ENCODE measurements at regions not wholly inside any gene's neighbourhood (a gene's known extent, or its start where the extent isn't known, plus 50 kb on each side); places are given as distances from the start of the nearest gene placed in this dataset.

DNA sequence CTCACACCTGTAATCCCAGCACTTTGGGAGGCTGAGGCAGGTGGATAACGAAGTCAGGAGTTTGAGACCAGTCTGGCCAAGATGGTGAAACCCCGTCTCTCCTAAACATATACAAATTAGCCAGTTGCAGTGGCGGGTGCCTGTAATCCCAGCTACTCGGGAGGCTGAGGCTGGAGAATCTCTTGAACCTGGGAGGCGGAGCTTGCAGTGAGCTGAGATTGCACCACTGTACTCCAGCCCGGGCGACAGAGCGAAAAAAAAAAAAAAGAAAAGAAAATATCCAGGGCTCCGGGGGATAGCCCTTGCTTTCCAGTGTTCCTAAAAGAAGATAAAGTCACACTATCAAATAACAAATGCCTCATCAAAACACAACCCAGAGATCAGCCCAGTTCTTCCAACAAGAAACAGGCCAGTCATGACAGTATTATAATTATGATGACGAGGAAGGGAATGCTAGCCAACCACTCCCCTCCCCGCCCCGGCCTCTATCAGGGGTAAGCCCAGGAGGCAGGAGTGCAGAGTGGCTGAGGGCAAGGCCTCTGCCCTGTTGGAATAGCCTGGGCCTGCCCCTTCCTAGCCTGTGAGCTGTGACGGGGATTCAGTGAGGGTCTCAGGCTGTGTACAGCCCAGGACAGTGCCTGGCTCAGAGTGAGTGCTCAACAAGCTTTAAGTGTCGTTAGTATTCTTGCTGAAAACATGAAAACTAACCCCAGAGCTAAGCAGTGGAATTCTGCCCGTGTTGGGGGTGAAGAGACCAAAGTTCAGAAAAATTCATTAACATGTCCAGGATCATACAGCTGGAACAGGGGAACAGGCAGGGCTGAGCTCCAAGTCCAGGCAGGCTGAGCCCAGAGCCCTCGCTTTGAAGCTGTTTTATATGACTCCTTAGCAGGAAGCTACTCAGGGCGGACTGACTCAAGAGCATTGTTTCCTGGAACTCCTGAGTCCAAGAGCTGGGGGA, 54.3 kb downstream of the FAM241B start:
- DNase-seq, result no peak

DNA sequence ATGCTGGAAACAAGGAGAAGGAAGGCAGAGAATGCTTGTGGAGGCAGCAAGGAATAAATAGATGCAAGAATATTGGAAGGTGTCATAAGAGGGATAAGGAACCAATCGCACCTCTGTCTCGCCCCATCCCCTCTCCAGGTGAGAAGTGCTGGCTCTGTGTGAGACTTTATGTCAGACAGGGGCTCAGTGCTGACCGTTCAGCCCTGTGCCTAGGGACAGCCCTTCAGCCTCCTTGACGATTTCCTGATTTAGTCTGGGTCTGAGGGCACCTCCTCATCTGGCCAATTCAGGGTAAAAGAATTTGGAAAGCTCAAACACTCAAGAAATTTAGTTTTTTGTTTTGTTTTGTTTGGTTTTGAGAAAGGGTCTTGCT, 54.9 kb downstream of the FAM241B start:
- no peak for DNase-seq

DNA sequence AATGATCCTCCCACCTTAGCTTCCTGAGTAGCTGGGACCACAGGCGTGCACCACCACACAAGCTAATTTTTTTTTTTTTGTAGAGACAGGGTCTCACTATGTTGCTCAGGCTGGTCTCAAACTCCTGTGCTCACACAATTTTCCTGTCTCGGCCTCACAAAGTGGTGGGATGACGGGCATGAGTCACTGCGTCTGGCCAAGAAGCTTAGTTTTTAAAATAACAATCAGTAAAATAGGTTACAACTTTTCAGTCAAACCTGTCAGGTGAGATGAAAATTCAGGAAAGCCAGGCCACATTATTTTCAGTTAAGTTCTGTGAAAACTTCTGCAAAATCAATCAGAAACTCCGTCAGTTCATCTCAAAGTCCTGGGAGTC, 55.4 kb downstream of the FAM241B start:
- DNase-seq, result no peak

DNA sequence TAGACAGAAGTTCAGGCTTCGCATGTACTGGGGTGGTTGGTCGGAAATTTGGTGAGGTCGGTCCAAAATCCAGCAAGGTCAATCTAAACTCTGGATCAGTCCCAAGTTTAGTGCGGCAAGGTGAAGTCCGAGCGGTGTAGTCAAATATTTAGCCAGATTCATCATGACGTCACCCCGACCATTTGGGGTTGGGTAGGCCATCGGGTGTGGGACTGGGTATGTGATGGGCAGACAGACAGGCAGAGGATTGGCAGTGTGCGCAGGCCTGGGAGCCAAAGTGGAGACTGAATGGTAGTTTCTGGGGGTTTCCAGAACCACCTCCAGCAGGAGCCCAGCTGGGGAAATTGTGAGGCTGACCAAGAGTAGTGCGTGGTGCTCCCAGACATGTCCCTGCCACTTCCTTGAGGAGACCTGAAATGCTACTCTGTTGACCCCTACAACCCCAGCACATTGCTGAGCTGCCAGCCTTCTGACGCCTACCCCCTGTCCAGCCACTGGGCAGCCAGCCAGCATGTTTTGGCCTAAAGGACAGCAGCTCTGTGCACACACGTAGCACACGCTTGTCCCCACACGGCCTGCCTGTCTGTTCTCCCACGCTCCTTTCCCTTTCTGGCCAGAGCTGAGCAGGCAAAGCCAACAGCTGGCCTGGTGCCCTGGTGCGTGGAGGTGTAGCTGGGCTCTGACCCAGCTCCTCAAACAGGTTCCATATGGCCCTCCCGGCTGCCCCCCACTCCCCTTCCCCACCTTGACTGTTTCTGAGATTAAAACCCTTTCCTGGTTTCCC, 55.9 kb downstream of the FAM241B start:
- DNase-seq, result no peak

DNA sequence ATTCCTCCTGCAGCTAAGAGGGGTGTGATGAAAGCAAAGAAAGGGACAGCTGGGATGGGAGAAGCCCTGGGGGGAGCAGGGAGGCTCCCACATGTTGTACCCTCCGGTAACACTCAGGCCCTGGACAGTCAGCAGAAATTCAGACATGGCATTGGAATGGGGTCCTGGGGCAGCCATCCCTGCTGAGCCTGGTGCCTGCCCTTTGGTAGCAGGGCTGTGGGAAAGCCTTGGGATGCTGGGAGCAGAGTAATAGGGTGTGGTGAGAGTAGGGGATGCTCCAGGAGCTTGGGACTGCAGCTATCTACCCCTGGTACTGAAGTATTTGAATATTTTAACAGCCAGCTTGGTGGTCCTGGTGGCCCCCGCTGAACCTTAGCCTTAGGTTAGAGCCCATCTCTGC, 56.8 kb downstream of the FAM241B start:
- no peak for DNase-seq

DNA sequence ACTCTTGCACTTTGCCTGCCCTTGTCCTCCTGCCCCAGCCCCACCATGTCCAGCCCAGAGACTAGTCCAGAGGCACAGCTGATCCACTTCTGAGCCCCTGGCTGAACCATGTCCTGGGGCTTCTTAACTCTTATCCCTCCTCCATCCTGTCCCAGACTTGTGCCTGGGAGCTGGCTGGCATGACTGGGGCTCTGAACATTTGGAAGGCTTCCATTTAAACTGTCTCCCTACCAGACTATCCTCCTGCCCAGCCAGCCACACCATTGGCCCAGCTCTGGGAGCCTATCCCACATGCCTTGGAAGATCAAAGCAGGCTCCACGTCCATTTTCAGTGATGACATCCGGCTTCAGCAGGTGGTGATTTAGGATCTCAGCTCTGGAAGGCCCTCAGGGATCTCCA, 57.4 kb downstream of the FAM241B start:
- no peak for DNase-seq

DNA sequence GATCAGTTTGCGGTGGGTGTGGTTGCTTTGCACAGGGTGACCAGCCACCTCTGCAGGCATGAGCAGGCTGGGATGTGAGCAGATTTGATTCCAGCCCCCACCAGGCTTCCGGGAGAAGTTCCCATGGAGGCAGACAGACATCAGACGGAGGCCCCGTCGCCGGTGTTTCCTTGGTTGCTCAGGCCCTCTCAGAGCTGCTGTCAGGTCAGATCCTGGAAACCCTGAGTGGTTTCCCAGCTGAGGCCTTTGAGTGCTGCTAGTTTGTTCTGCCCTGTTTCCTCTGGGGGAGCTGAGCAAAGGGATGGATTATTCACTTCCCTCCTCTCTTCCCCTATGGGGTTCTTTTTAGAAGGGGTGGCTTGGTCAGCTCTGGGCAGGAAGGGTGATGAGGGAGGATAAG, 62.2 kb downstream of the FAM241B start:
- no peak for DNase-seq

DNA sequence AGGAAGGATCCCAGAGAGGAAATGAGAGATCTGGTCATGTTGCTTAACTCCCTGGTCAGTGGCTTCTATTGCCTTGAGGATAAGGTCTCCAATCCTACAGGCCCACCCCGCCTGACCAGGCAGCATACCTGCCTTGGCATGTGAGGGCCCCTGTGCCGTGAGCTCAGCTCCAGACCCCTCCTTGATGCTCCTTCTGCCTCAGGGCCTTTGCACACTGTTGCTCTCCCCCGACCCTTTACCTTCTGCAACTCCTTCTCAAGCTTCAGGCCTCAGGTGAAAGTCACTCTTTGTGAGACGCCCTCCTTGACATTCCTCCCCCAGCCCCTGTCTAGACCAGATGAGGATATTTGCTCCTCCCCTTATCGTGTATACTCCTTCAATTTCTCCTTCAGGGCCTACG, 62.8 kb downstream of the FAM241B start:
- no peak for DNase-seq

DNA sequence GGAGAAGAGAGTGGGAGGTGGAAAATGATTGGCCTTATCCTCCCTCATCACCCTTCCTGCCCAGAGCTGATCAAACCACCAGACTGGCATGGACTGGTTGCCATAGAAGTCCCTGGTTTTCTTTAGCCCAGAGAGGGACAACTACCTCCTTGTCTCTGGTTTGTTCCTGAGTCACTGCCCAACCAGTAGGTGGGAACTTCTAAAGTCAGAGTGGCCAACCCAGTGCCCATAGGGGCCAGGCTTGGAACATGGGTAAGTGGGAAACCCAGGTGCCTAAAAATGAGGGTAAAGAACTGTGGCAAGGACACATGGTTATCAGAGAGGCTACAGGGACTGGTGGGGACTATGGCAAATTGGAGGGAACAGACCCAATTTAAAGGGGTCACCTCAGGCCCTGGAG, 63.8 kb downstream of the FAM241B start:
- DNase-seq, result no peak

DNA sequence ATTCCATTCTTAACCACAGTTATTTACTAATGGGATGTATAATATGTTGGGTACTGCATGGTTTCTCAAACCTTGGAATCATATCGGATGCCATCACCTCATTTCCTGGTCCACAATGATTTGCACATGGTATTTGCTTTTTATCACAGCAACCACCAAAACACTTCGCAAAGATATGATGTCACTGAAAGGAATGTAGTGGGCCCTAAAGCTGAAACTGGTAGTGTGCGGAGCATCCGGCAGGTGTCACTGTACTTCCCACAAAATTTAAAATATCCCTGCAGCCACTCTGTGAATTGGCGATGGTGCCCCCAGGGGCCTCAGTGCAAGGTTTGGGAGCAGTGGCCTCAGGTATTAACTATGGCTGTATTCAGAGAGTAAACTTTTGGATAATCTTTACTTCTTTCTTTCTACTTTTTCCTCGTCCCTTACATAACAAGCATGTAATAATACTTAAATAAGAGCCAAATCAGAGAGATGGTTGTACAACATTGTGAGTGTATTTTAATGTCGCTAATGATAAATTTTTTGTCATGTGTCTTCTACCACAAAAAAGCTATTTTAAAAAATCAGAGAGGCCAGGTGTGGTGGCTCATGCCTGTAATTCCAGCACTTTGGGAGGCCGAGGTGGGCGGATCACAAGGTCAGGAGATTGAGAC, 66.2 kb downstream of the FAM241B start:
- DNase-seq, result peak; percentile 1

DNA sequence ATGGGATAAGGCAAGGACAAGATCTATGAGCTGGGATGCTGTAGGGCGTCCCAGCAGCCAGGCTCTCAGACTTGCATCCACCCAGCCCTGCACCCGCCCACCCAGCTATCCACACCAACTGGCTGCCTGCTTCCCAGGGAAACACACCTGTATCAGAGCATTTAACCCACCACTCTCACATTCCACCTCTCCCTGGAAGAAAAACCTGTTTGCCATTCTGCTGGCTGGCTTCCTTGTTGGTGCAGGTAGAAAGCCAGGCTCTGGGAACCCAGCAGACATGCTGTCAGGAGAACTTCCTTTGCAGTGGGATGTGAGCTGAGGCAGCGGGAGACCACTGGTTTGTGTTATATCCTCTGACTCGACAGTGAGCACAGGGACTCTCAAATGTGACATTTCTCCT, 67.0 kb downstream of the FAM241B start:
- no peak for DNase-seq

DNA sequence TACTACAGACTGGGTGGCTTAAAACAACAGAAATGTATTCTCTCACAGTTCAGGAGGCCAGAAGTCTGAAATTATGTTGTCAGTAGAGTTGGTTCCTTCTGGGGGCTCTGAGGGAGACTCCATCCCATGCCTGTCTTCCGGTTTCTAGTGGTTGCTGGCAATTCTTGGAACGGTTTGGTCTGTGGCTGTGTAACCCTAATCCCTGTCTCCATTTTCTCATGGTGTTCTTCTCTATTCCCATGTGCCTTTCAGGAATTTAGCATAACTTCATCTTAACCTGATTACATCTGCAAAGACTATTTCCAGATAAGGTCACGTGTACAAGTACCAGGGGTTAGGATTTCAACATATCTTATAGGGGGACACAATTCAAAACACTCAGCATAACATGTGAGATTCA, 73.2 kb downstream of the FAM241B start:
- no peak for DNase-seq

DNA sequence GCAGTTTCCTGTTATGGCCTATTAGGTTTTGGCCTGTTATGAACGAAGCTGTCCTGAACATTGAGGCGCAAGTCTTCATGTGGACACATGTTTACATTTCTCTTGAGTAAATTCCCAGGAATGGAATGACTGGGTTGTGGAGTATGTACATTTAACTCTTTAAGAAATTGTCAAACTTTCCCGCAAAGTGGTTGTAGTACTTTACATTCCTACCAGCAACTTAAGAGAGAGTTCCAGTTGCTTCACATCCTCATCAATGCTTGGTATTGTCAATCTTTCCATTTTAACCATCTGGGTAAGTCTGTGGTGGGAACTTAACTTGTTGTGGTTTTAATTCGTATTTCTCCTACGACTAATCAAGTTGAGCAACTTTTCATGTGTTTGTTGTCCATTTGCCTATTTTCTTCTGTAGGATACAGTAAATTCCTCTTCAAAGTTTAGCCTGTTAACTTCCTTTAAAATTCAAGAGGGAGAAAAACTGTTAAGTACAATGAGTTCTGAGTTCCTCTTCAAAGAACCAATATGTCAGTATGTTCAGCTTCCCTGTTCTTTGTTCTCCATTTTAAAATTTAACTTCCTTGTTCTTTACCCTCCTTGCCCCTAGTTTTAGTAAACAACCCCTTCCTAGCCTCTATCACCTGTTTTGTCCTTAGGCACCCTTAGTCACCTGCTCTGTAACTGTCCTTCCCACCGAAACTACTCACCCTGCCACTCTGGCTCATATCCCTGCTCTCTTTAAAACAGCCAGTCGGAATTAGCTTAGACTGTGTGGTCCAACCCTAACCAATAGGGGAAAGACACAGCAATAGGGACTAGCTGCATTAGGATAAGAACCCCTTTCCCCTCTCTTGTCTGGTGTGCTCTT, 74.0 kb downstream of the FAM241B start:
- DNase-seq, result no peak

DNA sequence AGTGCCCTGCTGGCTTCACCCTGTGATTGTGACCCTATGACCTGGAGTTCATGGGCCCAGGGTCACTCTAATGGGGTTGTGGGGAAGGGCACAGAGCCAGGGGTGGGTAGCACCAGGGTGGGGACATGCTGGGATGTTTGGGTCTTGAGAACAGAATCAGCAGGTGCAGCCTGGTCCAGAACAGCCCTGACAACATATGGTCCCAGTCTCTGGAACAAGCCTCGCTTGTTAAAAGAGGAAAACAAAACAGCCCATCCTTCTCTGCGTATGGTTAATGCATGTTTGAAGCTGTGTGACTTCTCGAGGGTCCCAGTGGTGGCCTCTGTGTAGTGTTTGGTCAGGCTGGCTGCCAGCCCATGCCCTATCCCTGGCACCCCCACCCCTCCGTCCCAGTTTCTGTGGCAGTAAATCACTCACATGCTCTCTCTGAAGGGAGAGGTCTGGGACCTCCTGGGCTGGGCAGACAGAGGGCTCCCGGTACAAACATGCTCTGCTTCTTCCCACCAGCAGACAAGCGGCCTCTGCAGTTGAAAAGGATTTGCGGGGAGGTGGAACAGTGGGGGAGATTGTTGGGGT, 79.4 kb downstream of the FAM241B start:
- no peak for DNase-seq

DNA sequence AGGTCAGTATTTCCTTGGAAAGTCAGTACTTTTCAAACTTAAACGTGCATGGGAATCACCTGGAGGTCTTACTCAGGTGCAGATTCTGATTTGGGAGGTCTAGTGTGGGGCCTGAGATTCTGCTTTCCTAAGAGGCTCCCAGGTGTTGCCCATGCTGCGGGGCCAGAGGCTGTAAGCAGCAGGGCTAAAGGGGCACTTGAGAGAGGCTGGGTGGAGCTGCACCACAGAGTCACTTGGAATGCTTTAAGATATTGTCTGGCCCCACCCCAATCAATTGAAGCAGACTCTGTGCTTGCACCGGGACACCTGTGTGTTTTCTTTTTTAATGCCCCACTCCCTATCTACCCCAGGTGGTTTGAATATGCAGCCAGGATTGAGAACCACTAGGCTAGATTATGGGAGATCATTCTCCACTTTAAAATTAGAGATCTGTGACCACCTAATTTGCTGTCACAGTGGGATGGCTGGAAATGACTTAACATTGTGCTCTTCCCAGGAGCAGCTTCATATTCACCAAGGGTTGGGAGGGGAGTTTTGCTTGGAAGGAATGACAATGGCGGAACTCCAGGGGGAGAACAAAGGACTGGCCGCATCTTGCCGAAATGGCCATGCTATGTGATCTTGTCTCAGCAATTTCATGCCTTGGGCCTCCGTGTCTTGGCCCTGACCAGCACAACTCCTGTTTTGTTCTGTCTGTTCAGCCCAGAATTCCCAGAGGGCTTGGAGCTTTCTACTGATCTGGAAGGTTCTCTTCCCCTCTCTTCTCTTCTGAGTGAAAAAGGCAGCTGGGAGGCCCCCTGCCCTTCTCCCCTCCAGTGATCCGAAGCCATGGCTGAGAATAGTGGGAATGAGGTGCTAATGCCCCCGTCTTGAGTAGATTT, 80.2 kb downstream of the FAM241B start:
- no peak for DNase-seq

DNA sequence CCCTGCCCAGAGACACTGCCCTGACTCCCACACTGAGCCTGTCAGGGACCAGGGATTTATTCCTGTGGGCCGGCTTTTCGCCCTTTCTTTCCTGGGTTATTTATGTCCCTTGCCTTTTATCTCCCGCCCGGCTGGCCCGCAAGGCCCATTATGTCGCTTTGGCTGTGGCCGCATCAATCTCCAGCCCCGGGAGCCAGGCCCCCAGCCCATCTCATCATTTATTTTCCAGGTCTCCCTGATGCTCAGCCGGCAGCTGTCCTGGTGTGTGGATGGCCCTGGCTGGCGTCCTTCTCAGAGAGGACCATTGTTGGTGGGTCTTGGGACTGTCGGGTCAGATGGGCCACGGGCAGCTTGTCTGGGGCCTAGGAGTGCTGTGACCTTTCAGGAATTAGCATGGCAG, 82.3 kb downstream of the FAM241B start:
- DNase-seq, result no peak

DNA sequence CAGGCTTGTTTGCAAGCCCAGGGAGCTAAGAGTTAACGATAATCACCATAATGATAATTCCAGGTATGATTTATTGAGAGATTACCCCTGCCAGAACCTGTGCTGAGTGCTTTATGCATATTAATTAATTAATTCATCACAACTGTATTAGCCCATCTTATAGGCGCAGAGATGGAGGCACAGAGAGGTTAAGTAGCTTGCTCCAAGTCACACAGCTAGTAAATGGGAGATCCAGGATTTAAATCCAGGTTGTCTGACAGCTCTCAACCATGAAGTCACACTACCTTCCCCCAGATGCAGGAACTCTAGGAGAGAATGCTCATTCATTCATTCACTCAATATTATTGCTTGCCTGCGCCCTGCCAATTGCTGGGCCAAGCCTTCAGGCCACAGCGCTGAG, 84.5 kb downstream of the FAM241B start:
- DNase-seq, result no peak

DNA sequence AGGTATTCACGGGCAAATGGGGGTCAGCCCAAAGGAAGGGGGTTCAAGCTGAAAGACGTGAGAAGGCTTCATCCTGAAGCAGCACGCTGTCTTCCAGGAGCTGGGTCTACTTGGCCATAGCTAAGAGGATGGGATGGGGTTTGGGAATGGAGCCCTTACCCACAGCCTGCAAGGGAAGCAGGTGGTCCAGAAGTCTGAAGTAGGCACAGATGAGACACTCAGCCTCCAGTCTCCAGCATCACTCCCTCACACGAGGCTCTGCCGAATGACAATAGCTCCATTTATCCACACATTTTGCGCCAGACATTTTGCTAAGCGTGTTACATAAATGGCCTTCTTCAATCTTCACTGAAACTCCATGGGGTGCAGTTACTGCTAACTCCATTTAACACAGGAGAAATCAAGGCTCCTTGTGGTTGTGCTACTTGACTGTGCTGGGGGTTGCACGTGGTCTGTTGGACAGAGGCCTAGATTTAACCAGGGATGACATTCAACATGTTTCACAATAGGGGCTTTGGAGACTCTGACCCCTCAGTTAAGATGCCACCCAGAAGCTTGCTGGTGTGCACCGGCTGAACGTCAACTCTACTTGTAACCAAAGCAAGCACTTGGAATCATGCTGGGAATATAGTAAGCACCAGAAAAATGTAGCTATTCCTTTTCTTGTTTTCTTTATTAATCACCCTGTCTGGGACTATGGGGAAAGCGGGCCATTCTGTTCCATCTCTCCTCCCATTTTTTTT, 85.3 kb downstream of the FAM241B start:
- DNase-seq, result no peak

DNA sequence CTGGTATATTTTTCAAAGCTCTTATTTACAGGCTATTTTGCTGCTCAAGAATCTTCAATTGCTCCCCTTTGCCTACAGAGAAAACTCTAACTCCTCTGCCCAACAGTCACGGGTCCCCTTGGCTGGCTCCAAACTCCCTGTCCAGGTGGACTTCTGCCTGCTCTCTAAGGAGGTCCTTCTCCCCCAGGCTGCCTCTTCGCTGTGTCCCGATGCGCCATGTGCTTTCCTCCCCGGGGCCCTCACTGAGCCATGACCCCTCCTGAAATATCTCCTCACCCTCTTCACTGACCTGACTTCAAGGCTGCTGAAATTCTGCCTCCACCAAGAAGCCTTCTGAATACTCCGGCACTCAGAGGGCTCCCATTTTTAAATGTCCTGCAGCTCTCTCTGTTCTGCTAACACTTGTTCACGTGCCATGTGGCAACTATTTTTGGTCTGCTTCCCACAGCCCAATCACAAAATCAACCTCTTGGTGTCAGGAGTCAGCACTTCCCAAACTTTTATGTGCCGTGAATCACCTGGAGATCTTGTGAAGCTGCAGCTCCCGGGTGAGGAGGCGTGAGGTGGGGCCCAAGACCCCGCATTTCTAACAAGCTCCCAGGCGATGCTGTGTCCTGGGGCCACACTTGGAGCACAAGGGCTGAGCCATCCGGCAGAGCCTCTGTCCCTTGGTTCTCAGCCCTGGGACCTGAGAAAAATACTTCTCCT, 85.7 kb upstream of the COL13A1 start:
- DNase-seq, result no peak
